ENCODE measurements at regions not wholly inside any gene's neighbourhood (a gene's known extent, or its start where the extent isn't known, plus 50 kb on each side); places are given as distances from the start of the nearest gene placed in this dataset.
"Not testable (repeated sequence)": the region's sequence is repeated elsewhere in the genome, so short reads cannot be mapped to it uniquely, and the experiment has no call there.

DNA sequence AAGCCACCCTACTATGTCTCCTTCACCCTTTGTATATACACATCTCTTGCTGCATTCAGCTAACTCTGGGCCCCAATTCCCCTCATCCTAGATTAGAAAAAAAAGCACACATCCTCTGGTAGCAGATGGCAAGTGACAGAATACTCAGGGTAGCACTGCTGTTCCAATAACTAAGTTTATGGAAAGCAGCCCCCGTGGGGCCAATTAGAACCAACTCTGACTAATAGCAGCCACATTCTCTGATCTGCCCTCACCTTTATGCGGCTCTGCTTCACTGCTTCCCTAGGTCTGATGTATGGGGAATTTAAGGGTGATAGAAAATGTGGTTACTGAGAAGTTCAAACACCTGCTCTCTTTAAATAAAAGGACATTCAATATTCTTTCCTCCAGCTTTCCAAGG, 74.9 kb upstream of the SETMAR start:
- no peak for FAIRE-seq

GRCh38 chr3:4231041-4231440, 72.1 kb upstream of the SETMAR start:
- no peak for FAIRE-seq

DNA sequence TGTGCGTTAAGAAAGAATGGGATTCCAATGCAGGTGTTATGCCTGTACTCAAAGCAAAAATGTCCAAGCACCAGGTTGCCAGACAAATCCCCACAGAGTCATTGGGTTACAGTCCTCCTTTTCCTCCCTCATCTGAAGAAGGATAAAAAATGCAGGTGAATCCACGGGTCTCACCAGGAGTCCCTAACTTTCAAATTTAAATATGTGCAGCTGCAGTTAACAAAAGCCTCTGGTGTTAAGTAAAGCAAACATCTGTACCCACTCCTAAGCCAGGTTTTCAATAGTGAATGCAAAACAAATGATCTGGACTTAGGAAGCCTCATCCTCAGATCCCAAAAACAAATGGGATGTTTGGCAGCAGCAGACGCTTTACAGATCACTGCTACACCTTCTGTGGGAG, 70.4 kb upstream of the SETMAR start:
- no peak for FAIRE-seq

GRCh38 chr3:4233488-4233887, 69.7 kb upstream of the SETMAR start:
- FAIRE-seq = no peak

DNA sequence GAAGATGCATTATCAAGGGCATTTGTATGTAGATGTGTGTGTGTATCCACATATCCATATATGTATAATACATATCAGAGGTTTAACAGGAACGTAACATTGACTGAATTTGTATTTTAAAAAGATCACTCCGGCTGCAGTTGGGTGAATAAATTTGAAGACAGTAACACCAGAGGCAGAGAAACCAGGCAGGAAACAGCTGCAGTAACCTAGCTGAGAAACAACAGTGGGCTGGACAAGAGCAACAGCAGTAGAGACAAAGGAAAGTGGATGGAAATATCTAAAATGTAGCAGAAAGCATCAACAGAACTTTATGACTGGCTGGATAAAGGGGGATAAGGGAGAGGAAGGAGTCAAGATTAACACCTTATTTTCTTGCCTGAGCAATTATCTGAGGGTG, 68.3 kb upstream of the SETMAR start:
- no peak for FAIRE-seq

GRCh38 chr3:4235690-4236089, 67.5 kb upstream of the SETMAR start:
- FAIRE-seq = no peak

- FAIRE-seq = no peak
These were observed 61.5 kb upstream of the SETMAR start for GRCh38 chr3:4241595-4242170.

GRCh38 chr3:4245671-4246070, 57.5 kb upstream of the SETMAR start:
- FAIRE-seq = no peak

DNA sequence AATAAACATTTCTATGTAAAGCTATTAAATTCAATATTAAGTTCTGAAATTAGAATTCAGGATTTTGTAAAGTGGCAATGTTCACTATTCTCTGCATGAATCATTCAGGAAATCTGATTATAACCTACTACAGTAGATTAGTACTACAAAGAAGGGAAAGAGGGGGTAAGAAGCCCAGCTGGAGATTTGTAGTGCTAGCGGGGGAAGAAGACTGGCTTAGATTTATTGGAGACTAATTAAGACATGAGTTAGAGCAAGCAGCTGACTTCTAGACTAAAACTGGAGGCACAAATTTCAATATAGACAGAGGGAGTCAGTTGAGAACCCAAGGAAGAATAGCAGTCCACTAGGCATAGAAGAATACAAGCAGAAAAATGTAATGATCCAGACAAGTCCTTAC, 55.8 kb upstream of the SETMAR start:
- no peak for FAIRE-seq

- no peak for FAIRE-seq
These were observed 53.1 kb upstream of the SETMAR start for GRCh38 chr3:4250064-4250463.

DNA sequence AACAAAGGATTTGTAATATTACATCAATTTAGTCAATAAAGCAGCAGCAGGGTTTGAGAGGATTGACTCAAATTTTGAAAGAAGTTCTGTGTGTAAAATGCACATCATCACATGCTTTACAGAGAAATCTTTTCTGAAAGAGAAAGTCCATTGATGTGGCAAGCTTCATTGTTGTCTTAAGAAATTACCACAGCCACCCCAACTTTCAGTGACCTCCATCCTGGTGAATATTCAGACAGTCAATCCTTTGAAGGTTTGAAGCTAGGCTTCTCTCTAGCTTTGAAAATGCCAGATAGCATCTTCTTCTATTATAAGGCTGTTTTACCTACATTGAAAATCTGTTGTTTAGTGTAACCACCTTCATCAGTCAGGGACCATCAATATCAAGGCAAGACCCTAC, 51.8 kb upstream of the SETMAR start:
- FAIRE-seq = no peak

- FAIRE-seq = not testable (repeated sequence)
These were observed 49.9 kb upstream of the SETMAR start for GRCh38 chr3:4253072-4253832.
